DMS 273 treated with DMSO at 0.1 percent for 48 hours (cell line): ENCODE measurements at regions not wholly inside any gene's neighbourhood (a gene's known extent, or its start where the extent isn't known, plus 50 kb on each side); places are given as distances from the start of the nearest gene placed in this dataset.

Experiments used
- DNase-seq: peaks from one replicate; lab custom pipeline; 2025; lab: John Stamatoyannopoulos, UW

DNA sequence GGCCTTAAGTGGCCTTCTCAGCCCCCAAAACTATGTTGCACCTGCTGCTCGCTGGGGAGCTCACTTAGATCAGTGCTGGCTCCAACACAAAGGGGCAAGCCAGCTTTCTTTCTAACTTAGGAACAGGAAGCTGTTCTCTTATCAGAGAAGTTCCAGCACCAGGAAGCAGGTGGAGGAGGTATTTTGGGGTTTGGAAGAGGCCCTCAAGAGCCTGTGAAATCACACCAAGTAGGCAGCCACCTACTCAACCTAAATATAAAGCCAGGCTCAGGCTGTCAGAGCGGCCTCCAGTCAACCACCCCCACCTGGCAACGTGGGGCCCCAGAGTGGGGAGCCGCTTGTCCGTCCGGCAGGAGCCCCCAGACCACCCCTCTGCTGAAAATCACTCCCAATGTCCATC, 152.8 kb downstream of the OLFM1 start:
- DNase-seq: no peak

- DNase-seq: no peak
These were observed 153.4 kb downstream of the OLFM1 start for GRCh38 chr9:135240871-135241311.

- DNase-seq: no peak
These were observed 154.0 kb downstream of the OLFM1 start for GRCh38 chr9:135241381-135242048.

- no peak for DNase-seq
These were observed 154.6 kb downstream of the OLFM1 start for GRCh38 chr9:135242049-135242396.

GRCh38 chr9:135242406-135242805, 154.9 kb downstream of the OLFM1 start:
- DNase-seq: no peak

GRCh38 chr9:135243201-135244190, 156.0 kb downstream of the OLFM1 start:
- no peak for DNase-seq

DNA sequence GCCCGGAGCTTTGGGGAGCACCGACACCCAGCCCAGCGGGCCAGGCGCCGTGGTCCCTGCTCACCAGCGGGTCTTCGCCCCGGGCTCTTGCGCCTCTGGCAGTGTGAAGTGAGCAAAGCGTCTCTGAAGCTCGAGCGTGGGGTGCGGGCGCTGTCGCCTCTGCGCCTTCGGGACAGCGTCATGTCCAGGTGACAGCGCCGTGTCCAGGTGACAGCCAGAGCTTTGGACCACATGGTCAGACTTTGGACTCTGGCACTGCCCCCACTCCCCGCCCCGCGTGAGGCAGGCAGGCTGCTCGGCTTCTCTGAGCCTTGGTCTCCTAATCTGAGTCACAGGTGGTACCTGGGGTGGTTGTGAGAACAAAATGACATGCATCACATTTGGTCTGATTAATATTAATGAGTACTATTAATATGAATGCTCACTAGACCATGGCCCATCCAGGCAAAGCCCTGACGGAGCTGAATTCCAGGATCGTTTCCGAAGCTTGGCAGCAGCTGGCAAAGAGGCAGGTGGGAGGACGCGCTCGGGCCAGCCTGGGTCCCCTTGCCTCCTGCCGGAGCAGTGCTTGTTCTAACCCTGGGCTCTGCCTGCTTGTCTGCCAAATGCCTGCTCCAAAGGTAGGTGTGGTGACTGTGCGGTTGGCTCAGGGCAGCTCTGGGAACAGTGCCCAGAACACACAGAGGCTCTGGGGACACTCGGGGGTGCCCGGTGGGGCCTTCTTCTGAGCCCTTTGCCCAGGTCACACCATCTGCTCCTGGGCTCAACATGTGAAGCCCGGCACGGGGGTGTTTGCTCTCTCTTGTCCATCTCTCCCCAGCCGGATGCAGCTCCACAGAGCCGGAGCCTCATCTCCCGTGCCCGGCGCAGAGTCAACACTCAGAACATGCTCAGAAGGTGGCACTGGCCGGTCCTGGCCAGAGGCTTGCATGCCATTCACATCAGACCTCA, 157.1 kb downstream of the OLFM1 start:
- DNase-seq: peak; percentile 9

- DNase-seq: no peak
These were observed 158.2 kb downstream of the OLFM1 start for GRCh38 chr9:135245482-135246247.

DNA sequence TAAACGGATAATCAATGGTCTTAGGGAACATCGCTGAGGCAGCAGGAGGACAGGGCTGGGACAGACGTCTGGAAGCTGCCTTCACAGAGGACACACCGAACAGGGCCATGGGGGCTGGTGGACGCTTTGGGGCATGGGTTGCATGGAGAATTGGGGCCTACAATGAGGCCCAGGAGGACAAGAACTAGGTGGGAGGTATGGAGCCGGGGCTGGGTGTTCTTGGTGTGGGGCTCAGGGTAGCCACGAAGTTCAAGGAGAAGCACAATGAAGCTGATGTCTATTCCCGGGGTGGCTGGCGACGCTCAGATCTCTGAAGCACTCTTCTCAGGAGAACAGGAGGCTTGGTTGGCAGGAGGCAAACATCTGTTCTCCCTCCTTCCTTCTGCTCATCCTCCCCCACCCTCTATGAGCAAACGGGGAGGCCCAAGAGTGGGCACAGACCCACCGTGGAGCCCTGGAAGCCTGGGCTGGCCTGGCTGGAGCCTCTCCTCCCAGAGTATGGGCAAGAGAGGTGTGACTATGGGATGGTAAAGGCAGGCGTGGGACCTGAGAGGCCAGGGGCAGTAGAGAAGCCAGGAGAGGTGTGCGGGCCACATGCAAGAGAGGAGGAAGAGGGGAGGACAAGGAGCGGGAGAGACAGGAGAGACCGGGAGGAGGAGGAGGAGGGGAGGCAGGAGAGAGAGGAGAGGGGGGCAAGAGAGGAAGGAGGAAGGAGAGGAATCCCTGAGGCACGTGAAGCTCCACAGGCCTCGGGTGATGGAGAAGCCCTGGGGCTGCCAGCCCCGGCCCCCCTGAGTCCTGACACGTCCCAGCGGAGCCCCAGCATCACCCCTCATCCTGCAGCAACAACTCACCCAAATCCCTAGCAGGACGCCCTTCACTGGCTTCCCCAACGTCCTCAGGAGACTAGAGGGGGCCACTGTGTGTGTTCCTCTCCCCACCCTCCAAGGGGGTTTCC, 159.1 kb downstream of the OLFM1 start:
- DNase-seq: no peak

DNA sequence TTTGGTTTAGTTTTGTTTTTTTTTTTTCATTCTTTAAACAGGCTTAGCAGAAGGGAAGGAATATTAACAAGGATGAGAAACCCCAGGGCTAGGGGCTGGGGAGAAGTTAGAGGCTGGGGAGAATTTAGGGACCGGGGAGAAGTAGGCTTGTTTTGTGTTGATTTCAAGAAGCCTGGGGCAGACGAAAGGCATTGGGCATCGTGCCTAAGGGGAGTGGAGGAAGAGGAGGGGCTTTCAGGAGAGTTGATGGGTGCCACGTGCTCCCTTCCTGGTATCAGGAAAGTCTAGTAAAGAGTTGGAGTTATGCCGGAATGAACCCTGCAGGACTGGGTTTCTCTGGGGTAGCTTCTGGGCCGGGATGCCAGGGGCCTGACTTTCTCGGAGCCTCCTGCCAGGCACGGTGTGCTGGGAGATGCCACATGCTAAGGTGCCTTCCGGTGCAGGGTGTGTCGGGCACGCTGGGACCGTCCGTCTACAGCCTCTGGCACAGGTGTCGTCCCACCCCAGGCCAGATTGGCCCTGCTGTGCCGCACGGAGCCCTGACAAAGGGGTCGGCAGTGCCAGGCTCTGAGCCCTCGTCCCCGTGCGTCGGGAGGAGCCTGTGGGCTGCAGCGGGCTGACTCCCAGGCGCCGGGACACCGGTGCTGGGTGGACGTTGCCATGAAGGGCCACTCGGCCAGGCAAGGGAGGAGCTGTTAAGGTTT, 159.9 kb downstream of the OLFM1 start:
- no peak for DNase-seq

DNA sequence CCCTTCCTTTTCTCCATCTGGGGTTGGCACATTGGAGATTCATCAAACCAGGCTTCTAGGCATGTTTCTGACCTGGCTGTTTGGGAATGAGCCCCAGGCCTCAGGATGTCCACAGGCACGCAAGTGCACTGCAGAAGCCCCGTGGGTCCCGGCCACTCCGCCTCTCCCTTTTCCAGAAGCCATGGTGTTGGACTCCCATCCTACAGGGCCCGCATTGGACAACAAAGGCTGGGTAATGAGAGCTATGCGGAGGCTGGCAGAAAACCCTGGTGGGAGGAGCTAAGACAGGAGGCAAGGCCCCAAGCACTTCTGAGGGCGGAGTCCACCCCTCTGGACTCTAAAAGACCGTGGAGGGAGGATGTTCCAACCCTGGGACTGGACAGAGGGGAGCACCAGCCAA, 160.6 kb downstream of the OLFM1 start:
- DNase-seq: no peak

GRCh38 chr9:135248721-135249120, 161.3 kb downstream of the OLFM1 start:
- no peak for DNase-seq

DNA sequence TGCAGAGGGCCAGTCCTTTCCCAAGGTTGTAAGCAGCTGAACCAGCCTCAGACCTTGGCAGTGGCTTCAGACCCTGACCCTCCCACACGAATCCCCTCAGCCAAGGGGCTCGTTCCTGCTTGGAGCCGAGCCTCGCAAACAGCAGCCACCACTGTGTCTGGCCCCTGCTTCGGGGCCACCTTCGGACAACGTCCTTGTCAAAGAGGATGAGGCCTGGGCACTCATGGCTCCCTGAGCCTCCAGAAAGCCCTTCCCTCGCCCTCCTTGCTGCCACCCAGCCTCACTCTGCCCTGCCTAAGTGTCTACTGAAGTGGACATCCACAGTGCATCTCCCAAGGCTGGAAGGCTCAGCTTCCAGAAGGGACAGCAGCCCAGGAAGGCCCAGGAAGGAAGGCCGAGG, 161.7 kb downstream of the OLFM1 start:
- no peak for DNase-seq

DNA sequence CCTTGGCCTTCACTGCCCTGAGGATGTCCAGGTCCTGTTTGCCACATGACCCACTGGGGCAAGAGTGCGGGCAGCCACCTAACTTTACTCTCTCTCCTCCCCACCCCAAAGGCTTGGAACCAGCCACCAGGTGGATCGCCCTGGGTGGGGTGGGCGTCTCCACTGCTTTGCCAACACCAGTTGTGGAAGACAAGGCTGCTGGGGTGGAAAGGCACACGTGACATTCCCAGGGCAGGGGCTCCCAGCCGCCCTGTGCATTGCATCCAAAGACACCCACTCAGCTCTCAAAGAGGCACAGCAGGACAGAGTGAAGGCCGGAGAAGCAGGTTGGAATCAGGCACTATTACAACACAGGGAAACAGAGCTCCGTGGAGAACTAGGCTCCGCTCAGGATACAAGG, 162.2 kb downstream of the OLFM1 start:
- DNase-seq: no peak

DNA sequence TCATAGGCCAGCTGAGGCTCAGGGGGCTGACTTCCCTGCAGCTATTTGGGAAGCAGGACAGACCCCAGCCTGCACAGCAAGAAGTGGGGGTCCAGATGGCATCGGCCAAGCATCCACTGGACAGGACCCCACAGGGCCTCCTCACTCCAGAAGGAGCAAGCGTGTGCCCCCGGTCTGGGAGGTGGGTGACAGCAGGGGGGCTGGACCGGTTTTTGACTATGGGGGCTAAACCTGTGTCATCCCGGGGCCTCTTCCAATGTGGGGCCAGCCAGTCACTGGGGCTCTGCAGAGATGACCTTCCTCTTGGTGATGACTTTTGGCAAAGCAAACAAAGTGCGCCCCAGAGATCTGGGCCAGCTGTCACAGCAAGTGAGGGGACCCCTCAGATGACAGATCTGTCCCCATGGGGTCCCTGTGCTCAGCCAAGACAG, 163.9 kb downstream of the OLFM1 start:
- DNase-seq: no peak

DNA sequence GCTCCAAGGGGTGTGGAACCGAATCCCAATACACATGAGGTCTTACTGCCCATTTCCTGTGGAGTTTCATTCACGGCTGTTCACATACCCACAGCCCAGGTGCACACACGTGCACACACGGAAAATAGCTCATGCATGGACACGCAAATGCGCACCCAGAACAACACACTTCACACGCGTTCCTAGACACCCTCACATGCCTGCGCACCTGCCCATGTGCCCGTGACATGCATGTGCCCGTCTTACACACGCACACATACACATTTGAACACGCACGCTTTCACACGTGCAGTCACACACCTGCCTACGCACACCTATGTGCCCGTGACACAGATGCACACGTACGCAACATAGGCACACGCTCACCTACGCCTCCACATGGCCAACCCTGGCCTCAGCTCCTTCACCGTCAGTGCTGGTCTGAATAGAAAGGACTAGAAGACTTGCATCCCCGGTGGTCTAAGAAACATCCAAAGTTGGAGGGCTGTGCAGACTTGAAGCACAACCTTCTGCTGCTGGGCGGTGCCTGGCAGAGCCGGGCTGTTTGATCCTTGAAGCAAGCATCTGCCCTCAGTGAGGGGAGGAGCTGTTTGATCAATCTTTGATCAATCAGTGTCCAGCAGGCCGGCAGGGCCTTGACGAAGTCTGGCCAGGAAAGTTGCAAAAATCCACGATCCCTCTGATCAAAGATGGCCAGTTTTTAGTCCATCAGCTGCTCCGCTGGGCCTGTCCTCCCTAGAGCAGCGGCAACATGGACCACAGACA, 164.7 kb downstream of the OLFM1 start:
- DNase-seq: no peak

GRCh38 chr9:135252980-135253304, 165.5 kb downstream of the OLFM1 start:
- no peak for DNase-seq

DNA sequence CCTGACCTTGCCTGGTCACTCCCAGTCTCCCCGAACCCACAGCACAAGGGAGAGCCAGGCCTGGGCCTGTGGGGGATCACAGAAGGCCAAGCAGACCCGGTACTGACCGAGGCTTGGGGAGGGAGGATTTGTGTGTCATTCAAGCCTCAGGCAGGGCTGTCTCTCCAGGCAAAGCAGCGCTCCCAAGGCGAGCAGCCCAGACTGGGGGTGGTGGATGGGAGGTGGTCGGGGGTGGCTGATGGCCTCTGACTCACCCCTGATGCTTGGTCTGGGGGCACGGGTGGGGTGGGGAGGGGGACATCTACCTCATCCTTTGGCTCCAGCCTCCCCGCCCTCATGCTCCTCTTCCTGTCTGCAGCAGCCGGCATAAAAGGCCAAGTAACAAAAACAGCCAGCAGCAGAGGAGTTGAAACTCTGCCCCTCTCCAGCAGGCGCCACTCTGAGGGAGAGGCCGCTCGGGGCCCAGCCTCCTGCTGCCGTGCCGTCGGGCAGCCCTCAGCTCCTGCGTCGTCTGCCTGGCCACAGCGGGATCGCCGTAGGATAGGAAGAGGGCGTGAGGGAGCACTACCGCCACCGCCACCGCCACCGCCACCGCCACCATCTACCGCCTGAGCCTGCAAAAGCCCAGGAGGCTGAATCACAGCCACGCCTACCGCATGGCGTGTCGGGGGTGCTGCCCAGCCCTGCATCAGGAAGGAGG, 166.0 kb downstream of the OLFM1 start:
- DNase-seq: no peak
